Loucy (cell line): ENCODE measurements at regions not wholly inside any gene's neighbourhood (a gene's known extent, or its start where the extent isn't known, plus 50 kb on each side); places are given as distances from the start of the nearest gene placed in this dataset.

Experiments
- H2AFZ ChIP-seq: fragments of 200-600 bp; sonication (generic); 2 replicates; pipeline ENCODE4 v1.6.0; 2016; ENCODE audit warnings: antibody characterized with exemption, mild to moderate bottlenecking, low read length, moderate library complexity
- H3F3A ChIP-seq: fragments of 200-600 bp; 2 replicates; pipeline ENCODE4 v1.6.0; 2016; ENCODE audit warnings: antibody characterized with exemption, low read depth, mild to moderate bottlenecking
- H3K27me3 ChIP-seq: fragments of 200-600 bp; sonication (generic); 2 replicates; pipeline ENCODE4 v1.6.1; 2014; ENCODE audit warnings: low read length, mild to moderate bottlenecking; ENCODE audit not compliant: insufficient read depth, poor library complexity, severe bottlenecking
- H3K36me3 ChIP-seq: fragments of 200-600 bp; sonication (generic); 2 replicates; pipeline ENCODE4 v1.6.1; 2016; ENCODE audit warnings: low read length; ENCODE audit not compliant: insufficient read depth
- H3K4me1 ChIP-seq: fragments of 200-600 bp; sonication (generic); 2 replicates; pipeline ENCODE4 v1.5.1; 2014; ENCODE audit warnings: low read length, mild to moderate bottlenecking; ENCODE audit not compliant: insufficient read depth, poor library complexity, severe bottlenecking
- H3K4me2 ChIP-seq: fragments of 200-600 bp; sonication (generic); 2 replicates; pipeline ENCODE4 v1.6.0; 2014; ENCODE audit warnings: antibody characterized with exemption, low read length, low read depth, mild to moderate bottlenecking; ENCODE audit not compliant: poor library complexity, severe bottlenecking
- H3K4me3 ChIP-seq: fragments of 200-600 bp; sonication (generic); 2 replicates; pipeline ENCODE4 v1.5.1; 2014; ENCODE audit warnings: low read length, mild to moderate bottlenecking, mixed read lengths; ENCODE audit not compliant: poor library complexity, severe bottlenecking
- H3K79me2 ChIP-seq: fragments of 200-600 bp; sonication (generic); 2 replicates; pipeline ENCODE4 v1.6.1; 2014; ENCODE audit warnings: low read length; ENCODE audit not compliant: insufficient read depth
- H3K9ac ChIP-seq: fragments of 200-600 bp; sonication (generic); 2 replicates; pipeline ENCODE4 v1.6.0; 2014; ENCODE audit warnings: mild to moderate bottlenecking, low read depth, low read length, moderate library complexity; ENCODE audit not compliant: poor library complexity, severe bottlenecking
- H3K9me2 ChIP-seq: fragments of 200-600 bp; sonication (generic); replicated peaks from 2 replicates; pipeline ENCODE4 v1.6.1; 2016; ENCODE audit warnings: low read depth, low read length, mixed read lengths
- H3K9me3 ChIP-seq: fragments of 200-600 bp; sonication (generic); 2 replicates; pipeline ENCODE4 v1.6.1; 2014; ENCODE audit warnings: mild to moderate bottlenecking, antibody characterized with exemption, low read length, low read depth; ENCODE audit not compliant: insufficient read depth
- H4K20me1 ChIP-seq: fragments of 200-600 bp; sonication (generic); 2 replicates; pipeline ENCODE4 v1.6.0; 2014; ENCODE audit warnings: antibody characterized with exemption, low read length, mild to moderate bottlenecking; ENCODE audit not compliant: insufficient read depth, poor library complexity, severe bottlenecking
- EZH2phosphoT487 ChIP-seq: fragments of 200-600 bp; IDR thresholded peaks from 2 replicates; pipeline ENCODE4 v1.6.1; 2018; ENCODE audit warnings: antibody characterized with exemption, mild to moderate bottlenecking, moderate library complexity, borderline replicate concordance
- TF ChIP-seq, protein P1 (sequence below): fragments of 200-600 bp; sonication (generic); conservative IDR thresholded peaks from 2 replicates; pipeline ENCODE4 v1.5.1; 2014; ENCODE audit warnings: mild to moderate bottlenecking, antibody characterized with exemption, low read length

GRCh38 chr13:73497430-73497829 is 438.6 kb downstream of the KLF5 start:
- Histone ChIP-seq H2AFZ (no peak overlapping the region), H3K4me2 (no peak overlapping the region), H4K20me1 (no peaks in the 10 kb centered on the region), H3K9me2 (no peaks in the 10 kb centered on the region), H3K79me2 (no peaks in the 10 kb centered on the region), H3K4me3 (no peak overlapping the region), H3K27me3 (no peaks in the 10 kb centered on the region), H3K9me3 (no peaks in the 10 kb centered on the region), H3F3A (no peaks in the 10 kb centered on the region), H3K9ac (no peak overlapping the region), H3K4me1 (no peaks in the 10 kb centered on the region), H3K36me3 (no peaks in the 10 kb centered on the region)
- TF ChIP-seq, protein P1, sequence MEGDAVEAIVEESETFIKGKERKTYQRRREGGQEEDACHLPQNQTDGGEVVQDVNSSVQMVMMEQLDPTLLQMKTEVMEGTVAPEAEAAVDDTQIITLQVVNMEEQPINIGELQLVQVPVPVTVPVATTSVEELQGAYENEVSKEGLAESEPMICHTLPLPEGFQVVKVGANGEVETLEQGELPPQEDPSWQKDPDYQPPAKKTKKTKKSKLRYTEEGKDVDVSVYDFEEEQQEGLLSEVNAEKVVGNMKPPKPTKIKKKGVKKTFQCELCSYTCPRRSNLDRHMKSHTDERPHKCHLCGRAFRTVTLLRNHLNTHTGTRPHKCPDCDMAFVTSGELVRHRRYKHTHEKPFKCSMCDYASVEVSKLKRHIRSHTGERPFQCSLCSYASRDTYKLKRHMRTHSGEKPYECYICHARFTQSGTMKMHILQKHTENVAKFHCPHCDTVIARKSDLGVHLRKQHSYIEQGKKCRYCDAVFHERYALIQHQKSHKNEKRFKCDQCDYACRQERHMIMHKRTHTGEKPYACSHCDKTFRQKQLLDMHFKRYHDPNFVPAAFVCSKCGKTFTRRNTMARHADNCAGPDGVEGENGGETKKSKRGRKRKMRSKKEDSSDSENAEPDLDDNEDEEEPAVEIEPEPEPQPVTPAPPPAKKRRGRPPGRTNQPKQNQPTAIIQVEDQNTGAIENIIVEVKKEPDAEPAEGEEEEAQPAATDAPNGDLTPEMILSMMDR = no peak
- TF ChIP-seq EZH2phosphoT487 = no peak

- Histone ChIP-seq H3K79me2 (no peaks in the 10 kb centered on the region), H3K9me3 (no peaks in the 10 kb centered on the region), H3K36me3 (no peaks in the 10 kb centered on the region), H3K9me2 (no peaks in the 10 kb centered on the region), H3K4me3 (no peak overlapping the region), H3K4me2 (no peak overlapping the region), H4K20me1 (no peaks in the 10 kb centered on the region), H3F3A (no peaks in the 10 kb centered on the region), H3K27me3 (no peaks in the 10 kb centered on the region), H3K4me1 (no peaks in the 10 kb centered on the region), H2AFZ (no peak overlapping the region), H3K9ac (no peak overlapping the region)
- TF ChIP-seq EZH2phosphoT487 = no peak
- TF ChIP-seq, protein P1 = no peak
Measured at GRCh38 chr13:73496711-73497110, 437.9 kb downstream of the KLF5 start.

- H3K27me3 ChIP-seq = no peaks in the 10 kb centered on the region
- TF ChIP-seq, protein P1 = no peak
- H3F3A ChIP-seq = no peaks in the 10 kb centered on the region
- H3K4me2 ChIP-seq = no peak overlapping the region
- H3K9me3 ChIP-seq = no peaks in the 10 kb centered on the region
- no peaks in the 10 kb centered on the region for H3K9me2 ChIP-seq
- H3K4me3 ChIP-seq = no peak overlapping the region
- no peaks in the 10 kb centered on the region for H3K4me1 ChIP-seq
- H3K79me2 ChIP-seq = no peaks in the 10 kb centered on the region
- no peak overlapping the region for H2AFZ ChIP-seq
- H3K9ac ChIP-seq = no peak overlapping the region
- no peaks in the 10 kb centered on the region for H3K36me3 ChIP-seq
- H4K20me1 ChIP-seq = no peaks in the 10 kb centered on the region
Measured at GRCh38 chr13:73492811-73493210, 434.0 kb downstream of the KLF5 start.
